Urothelium cell line (cell line): ENCODE measurements at regions not wholly inside any gene's neighbourhood (a gene's known extent, or its start where the extent isn't known, plus 50 kb on each side); places are given as distances from the start of the nearest gene placed in this dataset.
A peak's percentile ranks its signal among the peaks of the same experiment; 100 is the strongest.

Experiments used
- DNase-seq: peaks from one replicate; pipeline ENCODE4 v3.0.0; 2011; ENCODE audit warnings: low spot score, mixed read lengths
- FAIRE-seq: peaks from 2 replicates; lab custom pipeline; 2011; peaks lifted over from hg19 to GRCh38; lab: Jason Lieb, UNC

DNA sequence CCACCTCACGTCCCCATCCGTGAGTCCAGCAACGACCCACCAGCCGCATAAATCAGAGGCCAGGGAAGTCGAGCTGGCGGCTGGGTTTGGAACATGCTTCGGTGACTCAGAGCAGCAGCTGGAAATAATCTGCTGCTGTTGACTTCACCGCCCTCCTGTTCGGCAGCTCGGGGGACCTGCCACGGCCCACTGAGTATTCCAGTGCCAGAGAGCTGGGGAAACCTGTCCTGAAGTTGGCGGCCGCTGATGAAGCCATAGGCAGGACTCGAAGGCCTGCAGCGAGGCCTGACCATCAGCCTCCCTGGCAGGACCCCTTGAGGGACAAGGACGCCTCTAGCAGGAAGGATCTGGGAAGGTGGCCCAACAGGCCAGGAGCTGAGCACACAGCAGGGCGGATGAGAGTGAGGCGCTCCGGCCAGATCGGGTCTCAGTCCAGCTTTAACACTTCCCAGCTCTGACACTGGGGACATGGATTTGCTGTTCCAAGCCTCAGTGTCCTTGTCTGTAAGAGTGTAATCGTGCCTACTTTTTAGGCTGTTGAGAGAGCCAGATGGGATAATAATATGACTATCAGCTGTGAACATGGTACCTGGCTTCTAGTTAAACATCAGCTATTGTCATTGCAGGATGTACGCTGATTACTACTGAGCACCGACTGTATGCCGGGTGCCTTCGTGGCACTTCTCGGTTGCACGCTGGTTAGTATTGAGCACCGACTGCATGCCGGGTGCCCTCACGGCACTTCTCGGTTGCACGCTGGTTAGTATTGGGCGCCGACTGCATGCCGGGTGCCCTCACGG lies 50.4 kb upstream of the CIBAR2 start:
- DNase-seq (peak; percentile 41), FAIRE-seq (no peak)

DNA sequence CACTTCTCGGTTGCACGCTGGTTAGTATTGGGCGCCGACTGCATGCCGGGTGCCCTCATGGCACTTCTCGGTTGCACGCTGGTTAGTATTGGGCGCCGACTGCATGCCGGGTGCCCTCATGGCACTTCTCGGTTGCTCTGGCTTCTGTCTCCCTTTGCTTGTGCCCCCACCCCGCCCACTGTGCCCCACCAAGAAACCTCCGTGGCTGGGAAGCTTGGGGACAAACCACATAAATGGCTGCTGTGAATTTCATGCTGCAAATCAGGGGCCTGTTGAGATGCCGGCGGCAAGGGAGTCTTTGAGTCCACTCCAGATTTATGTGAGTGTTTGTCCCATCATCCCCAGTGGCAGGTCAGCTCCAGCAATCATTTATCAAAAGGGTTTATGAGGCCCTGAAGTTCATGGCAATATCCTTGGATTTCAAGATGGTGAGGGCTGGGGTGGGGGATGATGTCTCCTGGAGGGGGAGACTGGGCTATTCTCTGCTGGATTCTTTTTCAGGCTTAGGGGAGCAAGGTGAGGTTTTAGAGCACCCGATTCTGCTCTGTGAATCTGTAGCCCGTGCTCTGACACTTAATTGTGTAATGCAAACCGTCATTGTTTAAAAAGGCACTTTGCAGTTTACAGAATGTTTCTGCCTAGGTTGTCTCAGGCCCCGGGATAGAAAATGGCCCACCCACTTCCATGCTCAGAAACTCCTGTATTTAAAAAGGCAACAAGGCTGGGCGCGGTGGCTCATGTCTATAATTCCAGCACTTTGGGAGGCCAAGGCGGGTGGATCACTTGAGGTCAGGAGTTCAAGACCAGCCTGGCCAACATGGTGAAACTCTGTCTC lies 51.2 kb upstream of the CIBAR2 start:
- FAIRE-seq (no peak), DNase-seq (no peak)

DNA sequence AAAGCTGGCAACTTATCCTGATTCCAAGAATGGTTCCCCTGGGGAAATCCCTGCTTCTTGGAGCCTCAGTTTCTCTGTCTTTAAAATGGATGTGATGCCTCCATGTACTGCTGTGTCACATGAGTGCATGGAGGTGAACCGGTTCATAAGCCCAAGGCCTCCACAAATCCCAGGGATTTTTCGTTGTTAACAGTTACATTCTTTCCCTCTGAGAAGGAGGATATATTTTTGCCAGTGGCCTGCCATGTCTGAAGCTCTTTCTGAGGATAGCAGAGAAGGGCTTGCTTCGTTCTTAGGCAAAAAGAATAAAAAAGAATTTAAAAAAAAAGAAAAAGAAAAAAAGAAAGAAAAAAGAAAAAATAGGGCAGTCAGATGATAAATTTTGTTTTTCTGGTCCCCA lies 52.2 kb upstream of the CIBAR2 start:
- no peak for DNase-seq
- no peak for FAIRE-seq

DNA sequence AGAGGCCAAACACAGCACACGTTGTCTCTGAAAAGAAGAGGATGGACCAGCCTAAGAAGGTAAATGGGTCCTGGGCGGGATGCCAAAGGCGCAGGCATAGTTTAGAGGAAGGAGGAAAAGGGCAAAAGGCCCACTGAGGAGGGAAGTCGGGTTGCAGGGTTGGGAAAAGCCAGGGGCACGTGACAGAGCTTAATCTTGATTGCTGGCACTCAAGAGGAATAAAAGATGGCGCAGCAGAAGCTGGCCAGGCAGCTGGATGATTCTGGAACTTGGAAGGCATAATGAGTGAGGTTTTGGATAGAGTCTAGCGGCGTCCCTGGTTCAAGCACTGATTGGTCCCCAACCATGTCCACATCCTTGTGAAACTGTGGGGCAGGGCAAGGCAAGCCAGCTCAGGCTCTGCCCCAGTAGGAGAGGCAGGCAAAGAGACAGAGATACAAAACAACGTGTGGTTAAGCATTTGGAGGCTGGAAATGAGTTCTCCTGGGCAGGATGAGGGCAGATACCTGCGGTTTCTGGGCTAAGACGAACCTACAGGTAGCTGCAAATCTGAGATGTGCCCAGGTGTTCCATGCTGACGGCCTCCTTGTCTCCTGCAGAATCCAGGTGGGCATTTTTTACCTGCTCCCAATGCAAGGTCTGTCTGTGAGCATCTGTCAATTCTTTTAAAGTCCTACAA lies 52.7 kb upstream of the CIBAR2 start:
- no peak for FAIRE-seq

DNA sequence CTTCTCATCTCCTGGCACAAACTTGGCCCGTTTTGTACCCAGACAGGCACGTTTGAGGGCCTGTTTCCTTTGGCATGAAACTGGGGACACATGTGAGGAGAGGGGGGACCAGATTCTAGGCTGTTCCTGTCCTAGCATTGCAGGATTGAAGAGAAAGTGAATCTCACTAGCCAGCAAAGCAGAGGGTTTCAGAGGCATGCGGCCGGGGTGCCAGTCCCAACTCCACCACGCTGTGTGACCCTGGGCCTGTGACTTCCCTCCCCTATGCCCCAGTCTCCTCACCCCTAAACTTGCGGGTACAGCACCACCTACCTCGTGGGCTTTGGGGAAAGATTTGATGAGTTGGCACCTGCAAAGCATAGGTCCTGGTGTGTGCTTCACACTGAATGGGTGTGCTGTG lies 53.5 kb upstream of the CIBAR2 start:
- DNase-seq (no peak), FAIRE-seq (no peak)

More for the DNA sequence above, 52.7 kb upstream of the CIBAR2 start:
- DNase-seq = no peak

DNA sequence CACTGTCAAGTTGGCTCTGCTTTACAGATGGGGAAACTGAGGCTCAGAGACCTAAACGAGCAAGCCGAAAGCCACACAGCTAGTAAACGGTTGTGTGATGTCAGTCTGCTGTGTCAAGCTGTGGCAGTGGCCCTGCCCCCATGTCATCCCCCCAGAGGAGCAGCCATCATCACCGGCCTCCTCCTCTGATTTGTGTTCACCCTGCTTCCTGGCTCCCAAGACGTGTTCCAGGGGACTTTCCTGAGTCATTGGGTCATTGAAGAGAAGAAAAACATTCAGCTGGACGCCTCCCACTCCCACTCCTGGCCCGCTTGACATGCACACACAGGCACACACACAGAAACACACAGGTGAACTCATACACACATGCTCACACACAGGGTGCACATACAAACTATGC lies 54.0 kb upstream of the CIBAR2 start:
- DNase-seq = no peak
- no peak for FAIRE-seq

DNA sequence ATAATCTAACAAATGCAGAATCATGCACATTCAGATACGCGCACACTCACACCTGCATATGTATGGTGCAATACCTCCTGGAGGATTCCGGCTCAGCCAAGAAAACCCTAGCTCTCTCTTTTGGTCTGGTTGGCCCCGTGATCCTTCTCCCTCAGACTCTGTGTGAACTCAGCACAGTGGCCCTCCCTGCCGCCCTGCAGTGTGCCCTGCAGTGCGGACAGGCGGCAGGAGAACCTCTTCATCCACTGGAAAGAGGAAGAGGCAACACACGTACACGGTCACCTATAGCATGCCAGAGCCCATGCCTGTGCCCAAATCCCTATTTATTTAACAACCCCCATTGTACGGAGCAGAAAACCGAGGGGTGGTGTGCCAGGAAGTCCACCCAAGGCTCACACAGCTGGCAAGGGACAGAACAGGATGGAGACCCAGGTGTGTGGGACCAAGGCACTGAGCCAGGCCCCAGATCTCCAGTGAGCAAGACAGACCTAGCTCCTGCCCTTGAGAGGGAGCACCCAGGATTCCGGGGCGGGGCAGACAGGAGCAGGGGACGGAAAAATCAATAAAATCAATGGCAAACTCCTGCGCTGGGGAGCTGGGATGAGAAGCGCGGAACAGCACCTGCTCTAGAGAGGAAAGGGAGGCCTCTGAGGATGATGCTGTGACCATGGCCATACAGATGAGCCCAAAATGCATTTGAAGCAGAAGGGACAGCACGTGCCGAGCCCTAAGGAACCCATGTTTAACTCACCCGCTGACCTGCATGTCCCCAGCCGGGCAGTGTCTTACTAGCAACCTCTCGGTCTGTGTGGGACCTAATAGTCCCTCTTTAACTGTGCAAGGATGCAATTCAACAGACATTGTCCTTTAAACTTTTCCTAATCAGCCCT lies 54.7 kb upstream of the CIBAR2 start:
- no peak for DNase-seq
- FAIRE-seq = no peak

DNA sequence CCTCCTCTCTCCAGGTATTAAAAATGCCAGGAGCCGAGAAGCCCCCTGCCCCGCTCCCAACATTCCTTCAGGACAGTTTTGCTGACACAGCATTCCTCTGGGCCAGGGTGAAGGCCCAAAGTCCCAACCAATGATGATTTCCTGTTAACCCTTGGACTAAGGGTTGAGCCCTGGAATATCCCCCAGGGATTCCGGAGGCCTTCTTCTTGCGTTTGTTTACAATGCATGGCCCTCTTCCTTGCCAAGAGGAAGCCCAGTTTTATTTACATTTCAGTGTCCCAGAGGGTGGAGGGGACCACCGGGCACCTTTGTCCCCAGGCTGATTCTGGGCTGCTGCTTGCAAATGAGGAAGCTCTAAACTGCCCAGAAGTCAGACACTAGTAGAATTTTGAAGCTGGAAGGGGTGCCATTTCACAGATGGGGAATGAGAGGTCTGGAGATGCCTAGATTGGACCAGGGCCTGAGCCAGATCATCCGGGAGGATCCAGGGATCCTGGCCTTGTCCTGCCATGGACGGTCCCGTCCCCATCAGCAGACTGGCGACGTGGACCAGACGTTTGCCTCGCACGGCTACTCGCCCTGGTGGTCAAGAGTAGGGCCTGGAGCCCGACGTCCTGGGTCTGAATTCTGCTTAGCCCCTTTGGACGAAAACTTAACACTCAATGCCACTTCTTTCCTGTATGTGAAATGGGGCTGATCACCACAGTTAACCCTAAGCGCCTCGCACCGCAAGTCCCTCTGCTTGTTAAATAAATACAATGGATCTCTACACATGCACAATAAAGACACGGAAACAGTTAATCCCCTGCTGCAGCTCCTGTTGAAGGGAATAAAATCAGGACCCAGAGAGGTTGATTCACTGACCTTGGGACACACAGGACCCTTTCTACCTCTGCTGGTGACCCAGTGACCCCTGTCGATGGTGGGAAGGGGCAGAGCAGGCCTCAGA lies 55.6 kb upstream of the CIBAR2 start:
- DNase-seq = no peak
- FAIRE-seq = no peak

DNA sequence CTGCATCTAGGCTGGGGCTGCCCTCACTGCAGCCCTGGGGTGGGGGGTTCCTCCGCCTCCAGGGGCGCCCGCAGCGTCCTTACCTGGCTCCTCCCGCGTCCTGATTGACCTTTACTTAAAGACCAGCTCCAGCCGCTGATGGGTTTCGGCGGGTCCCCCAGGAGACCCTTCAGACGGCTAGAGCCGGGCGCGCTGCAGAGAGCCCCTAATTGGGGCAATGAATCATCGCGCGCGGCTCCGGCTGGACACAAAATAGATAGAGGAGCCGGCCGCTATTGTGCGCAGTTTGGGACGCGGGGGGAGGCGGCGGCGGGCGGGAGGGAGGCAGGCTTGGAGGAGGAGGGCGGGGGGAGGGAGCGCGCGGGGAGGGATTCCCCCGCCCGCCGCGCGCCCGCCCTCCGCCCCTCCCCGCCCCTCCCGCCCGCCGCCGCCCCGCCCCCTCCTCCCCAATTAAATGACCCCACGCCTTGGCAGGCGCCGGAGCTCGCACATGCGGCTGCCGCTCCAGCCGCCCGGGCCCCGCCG lies 56.5 kb upstream of the CIBAR2 start:
- FAIRE-seq (no peak), DNase-seq (peak; percentile 90)

DNA sequence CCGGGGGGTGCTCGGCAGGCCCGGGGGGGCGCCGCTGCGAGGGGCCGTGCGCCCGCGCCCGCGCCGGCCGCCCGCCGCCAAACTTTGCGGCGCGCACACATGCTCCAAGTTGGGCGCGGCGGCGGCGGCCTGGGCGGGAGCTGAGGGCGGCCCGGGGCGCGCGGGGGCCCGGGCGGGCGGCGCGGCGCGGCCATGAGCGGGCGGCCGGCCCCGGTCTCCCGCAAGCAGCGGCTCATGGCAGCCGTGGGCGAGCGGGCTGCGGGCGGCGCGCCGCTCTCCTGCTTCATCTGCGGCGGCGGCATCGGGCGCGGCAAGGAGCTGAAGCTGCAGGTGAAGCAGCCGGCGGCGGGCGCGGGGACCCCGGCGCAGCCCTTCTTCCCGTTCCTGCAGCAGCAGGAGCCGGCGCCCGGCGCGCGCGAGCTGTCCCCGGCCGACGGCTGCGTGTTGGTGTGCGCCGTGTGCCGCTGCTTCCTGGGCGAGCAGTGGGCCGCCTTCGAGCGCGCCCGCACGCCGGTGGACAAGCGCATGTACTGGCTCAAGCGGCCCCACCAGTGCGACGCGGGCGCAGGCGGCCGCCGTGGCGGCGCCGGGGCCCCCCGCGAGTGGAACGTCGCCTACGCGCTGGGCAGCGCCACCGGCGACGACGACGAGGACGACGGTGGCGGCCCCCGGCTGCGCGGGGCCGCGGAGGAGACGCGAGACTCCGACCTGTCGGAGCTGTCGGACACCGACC lies 57.2 kb upstream of the CIBAR2 start:
- FAIRE-seq (no peak), DNase-seq (peak; percentile 46)

DNA sequence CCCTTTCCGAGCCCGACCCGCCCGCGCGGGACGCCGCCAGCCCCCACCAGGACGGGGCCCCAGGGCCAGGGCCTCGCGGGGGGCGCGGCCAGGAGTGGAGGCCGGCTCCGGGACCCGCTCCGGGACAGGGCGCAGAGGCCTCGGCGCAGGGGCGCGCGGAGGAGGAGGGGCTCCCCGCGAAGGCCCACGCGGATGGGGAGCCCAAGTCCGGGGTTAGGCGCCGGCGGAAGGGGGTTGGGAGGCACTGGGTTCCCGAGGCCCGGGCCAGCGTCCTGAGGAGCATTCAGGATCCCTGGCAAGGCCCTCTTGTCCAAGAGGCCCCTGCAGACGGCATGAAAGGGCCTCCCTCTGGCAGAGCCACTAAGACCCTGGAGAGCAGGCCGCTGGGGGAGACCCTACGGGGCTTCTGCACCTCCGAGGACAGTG lies 57.8 kb upstream of the CIBAR2 start:
- no peak for FAIRE-seq
- no peak for DNase-seq

DNA sequence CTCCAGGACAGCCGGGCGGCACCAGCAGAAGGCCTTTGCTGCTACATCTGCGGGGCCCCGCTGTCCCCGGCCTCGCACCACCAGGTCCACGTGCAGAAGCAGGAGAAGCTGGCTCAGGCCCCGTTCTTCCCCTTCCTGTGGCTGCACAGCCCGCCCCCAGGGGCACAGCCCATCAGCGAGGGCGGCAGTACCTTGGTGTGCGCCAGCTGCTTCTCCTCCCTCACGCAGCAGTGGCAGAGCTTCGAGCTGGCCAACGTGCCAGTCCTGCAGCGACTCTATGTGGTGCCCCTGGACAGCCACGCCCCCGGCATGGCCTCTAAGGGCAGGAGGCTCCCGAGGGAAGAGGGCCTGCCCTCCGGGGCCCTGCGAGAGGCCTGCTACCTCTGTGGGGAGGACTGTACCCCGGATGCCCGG lies 58.3 kb upstream of the CIBAR2 start:
- DNase-seq (no peak), FAIRE-seq (no peak)

DNA sequence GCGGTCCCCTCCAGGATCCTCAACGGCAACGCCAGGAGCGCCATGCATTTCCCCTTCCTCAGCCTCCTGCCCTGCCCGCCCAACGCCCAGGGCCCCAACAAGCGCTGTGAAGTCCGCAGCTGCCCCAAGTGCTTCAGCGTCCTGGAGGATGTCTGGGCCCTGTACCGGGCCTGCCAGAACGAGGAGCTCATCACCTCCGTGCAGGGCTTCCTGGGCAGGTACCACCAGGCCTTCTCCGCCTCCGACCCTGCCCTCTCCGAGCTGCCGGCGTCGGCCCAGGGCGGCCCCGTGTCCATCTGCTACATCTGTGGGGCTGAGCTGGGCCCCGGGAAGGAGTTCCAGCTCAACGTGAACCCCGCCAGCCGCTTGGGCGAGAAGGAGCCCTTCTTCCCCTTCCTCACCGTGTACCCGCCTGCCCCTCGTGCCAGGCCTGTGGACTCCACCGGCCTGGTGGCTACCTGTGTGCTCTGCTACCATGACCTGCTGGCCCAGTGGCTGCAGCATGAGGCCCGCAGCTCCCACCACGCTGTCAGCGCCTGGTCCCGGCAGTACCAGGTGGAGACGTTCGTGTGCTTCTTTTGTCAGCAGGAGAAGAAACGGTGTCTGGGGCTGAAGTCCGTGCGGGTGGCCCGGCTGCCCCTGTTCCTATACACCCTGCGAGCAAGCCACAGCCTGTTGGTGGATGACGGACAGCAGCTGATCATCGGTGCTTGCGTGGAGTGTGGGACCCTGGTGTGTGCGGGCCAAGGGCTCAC lies 58.9 kb upstream of the CIBAR2 start:
- DNase-seq (no peak), FAIRE-seq (no peak)

DNA sequence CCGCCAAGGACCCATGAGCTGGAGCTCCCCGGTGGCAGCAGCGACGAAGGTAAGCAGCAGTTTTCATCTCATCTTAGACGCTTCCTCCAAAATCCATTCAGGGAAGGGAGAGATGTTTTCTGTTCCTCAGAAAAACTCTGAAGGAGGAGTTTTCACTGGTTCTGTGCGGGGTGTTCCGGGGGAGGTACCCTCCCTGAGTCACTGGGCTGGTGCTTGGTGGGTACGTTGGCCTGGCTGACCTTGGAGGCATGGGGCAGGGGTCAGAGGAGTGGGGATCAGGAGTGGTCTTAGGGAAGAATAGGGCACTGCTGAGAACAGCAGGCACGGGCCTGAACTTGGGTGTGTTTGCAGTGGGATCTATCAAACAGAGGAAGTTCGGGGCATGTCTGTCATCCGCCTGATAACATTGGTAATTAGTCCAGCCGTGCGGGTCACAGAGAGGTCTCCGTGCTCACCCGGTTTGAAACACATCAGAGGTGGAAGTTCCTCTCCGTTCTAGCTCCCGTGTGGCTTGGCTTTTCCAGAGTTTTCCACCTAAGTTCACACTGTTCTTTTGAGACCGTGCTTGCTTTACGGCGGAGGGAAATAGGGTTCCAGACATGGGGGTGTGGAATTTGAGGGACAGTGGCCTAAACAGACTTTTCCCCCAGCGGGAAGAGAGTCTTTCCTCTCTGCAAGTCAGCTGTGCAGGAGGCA lies 59.6 kb upstream of the CIBAR2 start:
- FAIRE-seq = no peak
- DNase-seq = no peak

DNA sequence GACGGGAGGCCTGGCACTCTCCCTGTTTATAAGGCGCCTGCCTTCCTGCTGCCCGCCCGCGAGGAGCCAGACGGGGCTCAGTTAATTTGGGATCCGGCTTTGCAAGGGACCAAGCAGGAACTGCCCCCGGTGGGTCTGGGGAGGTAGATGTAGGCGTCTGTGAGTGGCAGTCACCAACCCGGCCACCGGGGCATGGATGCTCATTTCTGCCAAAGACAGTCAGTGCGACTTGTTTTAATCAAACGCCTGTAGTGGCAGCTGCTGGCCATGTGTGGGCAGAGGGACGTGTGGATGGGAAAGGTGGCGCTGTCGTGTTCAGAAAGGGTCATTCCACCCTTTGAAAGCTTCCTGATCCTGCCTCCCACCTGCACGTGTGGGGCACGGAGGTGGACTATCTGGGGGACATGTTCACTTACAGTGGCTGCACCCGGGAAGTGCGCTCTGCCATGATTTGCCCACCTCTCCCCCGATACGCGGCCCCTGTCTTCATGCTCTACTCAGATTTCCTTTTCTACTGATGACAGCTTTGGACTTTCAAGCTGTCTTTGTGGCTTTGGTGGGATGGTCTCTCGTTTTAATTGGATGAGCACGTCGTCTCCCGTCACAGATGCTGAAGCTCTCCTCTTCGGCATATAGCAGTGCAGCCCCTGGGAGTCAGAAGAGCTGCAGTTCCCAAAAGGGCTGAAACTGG lies 60.3 kb upstream of the CIBAR2 start:
- peak; percentile 81 for DNase-seq

DNA sequence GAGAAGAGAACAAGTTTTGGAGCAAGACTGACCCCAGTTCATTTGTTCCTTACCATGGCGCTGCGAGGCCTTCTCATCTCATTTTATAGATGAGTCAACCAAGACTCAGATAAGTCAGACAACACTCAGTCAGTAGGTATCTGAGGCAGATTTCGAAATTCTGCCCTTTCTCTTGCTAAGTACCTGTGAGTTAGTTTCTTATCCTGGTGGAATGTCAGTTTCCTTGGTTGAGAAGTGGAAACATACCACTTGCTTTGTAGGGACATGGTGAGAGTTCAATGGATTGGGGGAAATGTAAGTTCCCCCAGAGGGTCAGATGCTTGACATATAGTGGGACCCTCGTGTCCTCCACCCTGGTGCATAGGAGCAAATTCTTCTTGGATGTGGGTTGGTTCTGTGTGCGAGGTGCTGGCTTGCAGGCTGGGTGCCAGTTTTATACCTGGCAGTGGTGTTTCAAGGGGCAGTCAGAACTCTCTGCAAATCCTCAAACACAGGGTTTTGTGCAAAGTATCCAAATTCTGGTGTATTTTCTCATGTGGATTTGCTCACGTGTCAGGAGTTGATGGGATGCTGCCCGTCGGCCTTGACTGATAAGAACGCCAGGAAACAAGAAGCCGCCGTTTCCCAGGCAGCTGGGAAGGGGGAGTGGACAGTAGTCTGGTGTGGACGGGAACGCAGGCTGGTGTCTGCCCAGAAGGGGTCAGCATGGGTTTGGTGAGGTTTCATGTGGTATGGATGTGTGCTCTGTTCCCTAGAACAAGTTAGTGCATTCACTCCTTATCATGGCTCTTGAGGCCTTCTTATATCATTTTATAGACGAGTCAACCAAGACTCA lies 61.1 kb upstream of the CIBAR2 start:
- DNase-seq = peak; percentile 17
- FAIRE-seq = no peak

More for the DNA sequence above, 60.3 kb upstream of the CIBAR2 start:
- FAIRE-seq = peak; percentile 75
